ENCODE measurements at regions not wholly inside any gene's neighbourhood (a gene's known extent, or its start where the extent isn't known, plus 50 kb on each side); places are given as distances from the start of the nearest gene placed in this dataset.

DNA sequence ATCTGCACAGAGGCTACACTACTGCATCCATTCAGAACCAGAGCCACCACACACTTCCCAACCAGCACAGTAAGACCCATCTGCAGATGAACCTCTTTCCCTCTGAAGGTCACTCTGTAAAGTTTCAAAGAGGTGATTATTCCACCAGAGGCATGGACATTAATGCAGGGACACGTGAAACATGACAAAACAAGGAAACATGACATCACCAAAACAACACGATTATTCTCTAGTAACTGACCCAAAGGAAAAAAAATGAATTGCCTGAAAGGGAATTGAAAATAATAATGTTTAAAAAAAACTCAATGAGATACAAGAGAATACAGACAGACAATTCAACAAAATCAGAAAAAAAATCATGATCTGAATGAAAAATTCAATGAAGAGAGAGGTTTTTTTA is 139.1 kb downstream of the RERGL start:
- TF ChIP-seq KDM1A (IDR thresholded peaks at IDR 0.05; ENCODE audit: borderline replicate concordance, low read length), result no peak
- TF ChIP-seq CBX8 (IDR thresholded peaks at IDR 0.05; ENCODE audit: borderline replicate concordance, low read depth, low read length), result no peak
- no peak for TF ChIP-seq EZH2 (IDR thresholded peaks at IDR 0.05; ENCODE audit: low read depth, low read length, severe bottlenecking)

Measured in H1 (cell line).